GM10266 (cell line): ENCODE measurements at regions not wholly inside any gene's neighbourhood (a gene's known extent, or its start where the extent isn't known, plus 50 kb on each side); places are given as distances from the start of the nearest gene placed in this dataset.

ENCODE experiments used
- DNase-seq: peaks from one replicate; pipeline ENCODE4 v3.0.0; 2012; ENCODE audit errors: extremely low spot score
- CTCF ChIP-seq: IDR thresholded peaks from 2 replicates; pipeline ENCODE4 v1.5.1; 2012; ENCODE audit warnings: mild to moderate bottlenecking, low read depth; ENCODE audit not compliant: control insufficient read depth, insufficient read depth; ENCODE audit errors: missing control alignments

- no peak for TF ChIP-seq CTCF
- no peak for DNase-seq
These were observed 70.3 kb upstream of the JAK1 start for GRCh38 chr1:65036570-65037051.

GRCh38 chr1:65039066-65039465, 72.7 kb upstream of the JAK1 start:
- TF ChIP-seq CTCF: no peak
- DNase-seq: no peak

- TF ChIP-seq CTCF: no peak
- no peak for DNase-seq
These were observed 73.2 kb upstream of the JAK1 start for GRCh38 chr1:65039508-65039907.

GRCh38 chr1:65042467-65042866, 76.1 kb upstream of the JAK1 start:
- DNase-seq: no peak
- no peak for TF ChIP-seq CTCF

GRCh38 chr1:65044411-65044810, 78.1 kb upstream of the JAK1 start:
- DNase-seq: no peak
- no peak for TF ChIP-seq CTCF

GRCh38 chr1:65045022-65045817, 78.9 kb upstream of the JAK1 start:
- no peak for DNase-seq
- TF ChIP-seq CTCF: no peak

- no peak for TF ChIP-seq CTCF
- DNase-seq: no peak
These were observed 82.0 kb upstream of the JAK1 start for GRCh38 chr1:65048335-65048734.
